ENCODE measurements at regions not wholly inside any gene's neighbourhood (a gene's known extent, or its start where the extent isn't known, plus 50 kb on each side); places are given as distances from the start of the nearest gene placed in this dataset.

DNA sequence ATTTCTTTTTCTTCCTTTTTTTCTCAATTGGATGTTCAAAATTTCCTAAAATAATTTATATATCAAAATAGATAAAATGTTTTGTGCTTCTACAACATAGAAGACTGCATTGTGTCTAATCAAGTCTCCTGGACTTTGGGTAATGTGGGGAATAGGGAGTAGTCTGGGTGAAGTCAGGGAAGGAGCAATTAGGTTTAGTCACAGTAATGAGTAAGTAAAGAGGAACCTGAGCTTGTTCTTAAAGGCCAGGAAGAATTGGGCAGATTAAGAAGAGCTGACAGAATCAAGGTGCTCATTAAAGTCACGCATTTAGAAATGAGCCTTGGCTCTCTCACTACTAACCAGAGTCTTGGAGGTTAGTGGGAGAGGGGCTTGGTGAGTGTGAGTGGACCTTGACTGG is 233.3 kb upstream of the SSTR1 start:
- Histone ChIP-seq H3K9me3 (no peaks in the 10 kb centered on the region), H3K4me3 (replicated peaks in 1 of 3) (no peak overlapping the region), H3K27me3 (no peaks in the 10 kb centered on the region), H3K4me1 (peaks cover 12% of the 10 kb centered on the region in 2 donors), H3K27ac (no peak overlapping the region), H3K36me3 (no peaks in the 10 kb centered on the region)
- TF ChIP-seq, protein P1, sequence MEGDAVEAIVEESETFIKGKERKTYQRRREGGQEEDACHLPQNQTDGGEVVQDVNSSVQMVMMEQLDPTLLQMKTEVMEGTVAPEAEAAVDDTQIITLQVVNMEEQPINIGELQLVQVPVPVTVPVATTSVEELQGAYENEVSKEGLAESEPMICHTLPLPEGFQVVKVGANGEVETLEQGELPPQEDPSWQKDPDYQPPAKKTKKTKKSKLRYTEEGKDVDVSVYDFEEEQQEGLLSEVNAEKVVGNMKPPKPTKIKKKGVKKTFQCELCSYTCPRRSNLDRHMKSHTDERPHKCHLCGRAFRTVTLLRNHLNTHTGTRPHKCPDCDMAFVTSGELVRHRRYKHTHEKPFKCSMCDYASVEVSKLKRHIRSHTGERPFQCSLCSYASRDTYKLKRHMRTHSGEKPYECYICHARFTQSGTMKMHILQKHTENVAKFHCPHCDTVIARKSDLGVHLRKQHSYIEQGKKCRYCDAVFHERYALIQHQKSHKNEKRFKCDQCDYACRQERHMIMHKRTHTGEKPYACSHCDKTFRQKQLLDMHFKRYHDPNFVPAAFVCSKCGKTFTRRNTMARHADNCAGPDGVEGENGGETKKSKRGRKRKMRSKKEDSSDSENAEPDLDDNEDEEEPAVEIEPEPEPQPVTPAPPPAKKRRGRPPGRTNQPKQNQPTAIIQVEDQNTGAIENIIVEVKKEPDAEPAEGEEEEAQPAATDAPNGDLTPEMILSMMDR (IDR thresholded peaks at IDR 0.05): no peak
- TF ChIP-seq POLR2A (IDR thresholded peaks at IDR 0.05): no peak
- DNase-seq: no peak
- intact Hi-C loops (cut with DNase I): no loop called here
- 90 to 98% methylated on average over 1 of the region's 1 CpG for WGBS, 2 donors

DNA sequence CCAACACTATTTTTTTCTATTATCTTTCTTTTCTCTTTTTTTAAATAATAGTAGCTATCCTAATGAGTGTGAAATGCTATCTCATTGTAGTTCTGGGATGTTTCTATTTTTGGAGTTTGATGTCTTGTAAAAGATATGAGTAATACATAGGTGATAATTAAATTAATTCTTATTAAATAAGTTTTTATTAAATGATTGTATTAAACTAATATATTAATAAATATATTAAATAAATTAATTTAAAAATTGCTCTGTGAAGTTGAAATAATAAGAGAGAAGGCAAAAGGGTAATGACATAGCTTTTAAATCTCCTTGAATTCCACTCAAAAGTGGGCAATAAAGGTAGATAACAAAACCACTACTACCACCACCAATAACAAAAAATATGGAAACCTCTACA is 230.2 kb upstream of the SSTR1 start:
- H3K36me3 ChIP-seq: no peaks in the 10 kb centered on the region
- H3K27me3 ChIP-seq: no peaks in the 10 kb centered on the region
- no peaks in the 10 kb centered on the region for H3K9me3 ChIP-seq
- intact Hi-C loops (cut with DNase I): no loop called here
- peaks cover 8 to 12% of the 10 kb centered on the region in 2 donors for H3K4me1 ChIP-seq
- TF ChIP-seq POLR2A (IDR thresholded peaks at IDR 0.05): no peak
- TF ChIP-seq, protein P1 (IDR thresholded peaks at IDR 0.05): no peak
- no peak overlapping the region for H3K4me3 ChIP-seq (replicated peaks in 1 of 3)
- DNase-seq: no peak
- H3K27ac ChIP-seq: no peak overlapping the region

DNA sequence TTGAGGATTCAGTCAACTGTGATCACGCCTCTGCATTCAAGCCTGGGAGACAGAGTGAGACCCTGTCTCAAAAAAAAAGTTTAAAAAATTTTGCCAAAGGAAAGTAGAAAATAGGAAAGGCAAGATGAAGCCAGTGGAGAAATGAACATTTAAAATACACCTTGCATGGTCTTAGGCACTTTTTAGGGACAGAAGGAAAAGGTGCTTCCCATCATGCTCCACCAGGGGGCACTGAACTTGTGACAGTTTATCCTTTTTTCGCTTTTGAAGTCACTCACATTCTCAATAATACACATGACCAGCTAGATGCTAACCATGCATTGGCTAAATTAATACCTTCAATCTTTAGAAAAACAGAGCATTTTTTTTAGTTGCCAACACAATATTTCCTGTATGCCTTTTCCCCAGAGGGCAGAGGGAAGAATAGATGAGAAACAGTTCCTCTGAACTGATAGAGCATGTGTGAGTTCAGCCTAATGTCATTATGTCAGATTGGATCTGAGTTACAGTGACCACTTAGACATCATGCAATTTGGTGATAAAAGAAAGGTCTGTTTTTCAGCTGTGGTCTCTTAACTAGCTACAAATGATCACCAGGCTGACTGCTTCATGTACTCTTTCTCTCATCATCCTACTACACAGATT is 221.8 kb upstream of the SSTR1 start:
- Histone ChIP-seq H3K27ac (no peak overlapping the region), H3K36me3 (no peaks in the 10 kb centered on the region), H3K27me3 (no peaks in the 10 kb centered on the region), H3K4me3 (replicated peaks in 1 of 3) (no peak overlapping the region), H3K9me3 (no peaks in the 10 kb centered on the region), H3K4me1 (no peaks in the 10 kb centered on the region)
- TF ChIP-seq, protein P1 (IDR thresholded peaks at IDR 0.05): peak; percentile 49 to 75 (median 52)
- no peak for TF ChIP-seq POLR2A (IDR thresholded peaks at IDR 0.05)
- WGBS, 2 donors: 53 to 62% methylated on average over 2 of the region's 2 CpGs
- peak; percentile 46 to 54 for DNase-seq
- intact Hi-C loops (cut with DNase I): no loop called here

DNA sequence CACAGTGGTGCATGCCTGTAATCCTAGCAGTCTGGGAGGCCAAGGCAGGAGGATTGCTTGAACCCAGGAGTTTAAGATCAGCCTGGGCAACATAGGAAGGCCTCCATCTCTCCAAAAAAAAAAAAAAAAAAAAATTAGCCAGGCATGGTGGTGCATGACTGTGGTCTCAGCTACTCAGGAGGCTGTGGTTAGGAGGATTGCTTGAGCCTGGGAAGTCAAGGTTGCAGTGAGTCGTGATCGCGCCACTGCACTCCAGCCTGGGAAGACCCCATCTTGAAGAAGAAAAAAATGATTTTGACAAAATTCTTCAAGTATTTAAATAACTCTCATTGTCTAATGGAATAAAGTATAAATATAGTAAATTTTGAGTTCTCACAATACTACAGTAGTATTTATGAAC is 219.2 kb upstream of the SSTR1 start:
- DNase-seq: no peak
- Histone ChIP-seq H3K36me3 (no peaks in the 10 kb centered on the region), H3K4me1 (no peaks in the 10 kb centered on the region), H3K4me3 (replicated peaks in 1 of 3) (no peak overlapping the region), H3K27ac (no peak overlapping the region), H3K27me3 (no peaks in the 10 kb centered on the region), H3K9me3 (no peaks in the 10 kb centered on the region)
- TF ChIP-seq, protein P1 (IDR thresholded peaks at IDR 0.05): no peak
- TF ChIP-seq POLR2A (IDR thresholded peaks at IDR 0.05): no peak
- intact Hi-C loops (cut with DNase I): no loop called here
- 94 to 97% methylated on average over 3 of the region's 3 CpGs for WGBS, 2 donors

DNA sequence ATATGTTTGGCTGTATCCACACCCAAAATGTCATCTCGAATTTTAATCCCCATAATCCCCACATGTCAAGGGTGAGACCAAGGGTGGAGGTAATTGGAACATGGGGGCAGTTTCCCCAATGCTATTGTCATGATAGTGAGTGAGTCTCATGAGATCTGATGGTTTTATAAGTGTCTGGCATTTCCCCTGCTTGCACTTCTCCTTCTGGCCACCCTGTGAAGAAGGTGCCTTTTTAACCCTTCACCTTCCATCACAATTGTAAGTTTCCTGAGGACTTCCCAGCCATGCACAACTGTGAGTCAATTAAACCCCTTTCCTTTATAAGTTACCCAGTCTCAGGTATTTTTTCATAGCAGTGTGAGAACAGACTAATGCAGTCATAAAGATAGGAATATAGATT is 216.7 kb upstream of the SSTR1 start:
- Histone ChIP-seq H3K27ac (no peak overlapping the region), H3K4me1 (no peaks in the 10 kb centered on the region), H3K9me3 (no peaks in the 10 kb centered on the region), H3K36me3 (no peaks in the 10 kb centered on the region), H3K4me3 (replicated peaks in 1 of 3) (no peak overlapping the region), H3K27me3 (no peaks in the 10 kb centered on the region)
- DNase-seq: no peak
- TF ChIP-seq, protein P1 (IDR thresholded peaks at IDR 0.05): no peak
- no peak for TF ChIP-seq POLR2A (IDR thresholded peaks at IDR 0.05)
- WGBS, 2 donors: 40 to 41% methylated on average over 1 of the region's 1 CpG
- intact Hi-C loops (cut with DNase I): no loop called here
